ENCODE measurements at regions not wholly inside any gene's neighbourhood (a gene's known extent, or its start where the extent isn't known, plus 50 kb on each side); places are given as distances from the start of the nearest gene placed in this dataset.

GRCh38 chr5:175109058-175109755 lies 334.8 kb downstream of the DRD1 start:
- no peak for TF ChIP-seq POLR2A (IDR thresholded peaks at IDR 0.05)
- TF ChIP-seq CTCF (IDR thresholded peaks at IDR 0.05): no peak

Data from lower leg skin (tissue), 3 donors.